D341Med (cell line): ENCODE measurements at regions not wholly inside any gene's neighbourhood (a gene's known extent, or its start where the extent isn't known, plus 50 kb on each side); places are given as distances from the start of the nearest gene placed in this dataset.
A peak's percentile ranks its signal among the peaks of the same experiment; 100 is the strongest.
"Not testable (repeated sequence)": the region's sequence is repeated elsewhere in the genome, so short reads cannot be mapped to it uniquely, and the experiment has no call there.

Source experiments
- DNase-seq: peaks from one replicate; pipeline ENCODE4 v3.0.0; 2012; ENCODE audit warnings: low spot score

DNA sequence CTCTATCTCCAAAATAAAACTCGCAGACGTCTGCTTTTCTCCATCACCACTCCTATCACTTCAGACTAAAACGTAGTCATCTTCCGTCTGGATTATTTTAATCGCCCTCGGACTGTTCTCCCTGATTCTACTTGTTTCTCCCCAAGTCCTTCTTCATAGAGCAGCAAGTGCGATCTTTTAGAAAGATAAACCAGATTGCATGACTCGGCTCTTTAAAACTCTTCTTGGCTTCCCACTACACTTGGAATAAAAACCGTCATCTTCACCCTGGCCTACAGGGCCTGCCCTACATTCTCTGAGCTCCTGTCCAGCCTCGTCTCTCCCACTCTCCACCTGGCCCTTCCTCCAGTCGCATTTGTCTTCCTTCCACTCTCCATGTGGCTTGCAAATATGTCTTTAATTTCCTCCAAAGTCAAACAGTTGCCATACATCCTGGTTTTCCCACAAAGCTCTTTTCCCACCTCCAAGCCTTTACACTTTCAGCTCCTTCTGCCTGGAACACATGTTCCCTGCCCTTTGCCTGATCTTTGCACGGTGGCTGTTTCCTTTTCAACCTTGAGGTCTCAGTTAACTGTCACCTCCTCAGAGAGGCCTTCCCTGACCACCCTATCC lies 70.5 kb upstream of the DHX40 start:
- DNase-seq, result no peak

- DNase-seq, result no peak
Measured at GRCh38 chr17:59496178-59496577, 69.2 kb upstream of the DHX40 start.

DNA sequence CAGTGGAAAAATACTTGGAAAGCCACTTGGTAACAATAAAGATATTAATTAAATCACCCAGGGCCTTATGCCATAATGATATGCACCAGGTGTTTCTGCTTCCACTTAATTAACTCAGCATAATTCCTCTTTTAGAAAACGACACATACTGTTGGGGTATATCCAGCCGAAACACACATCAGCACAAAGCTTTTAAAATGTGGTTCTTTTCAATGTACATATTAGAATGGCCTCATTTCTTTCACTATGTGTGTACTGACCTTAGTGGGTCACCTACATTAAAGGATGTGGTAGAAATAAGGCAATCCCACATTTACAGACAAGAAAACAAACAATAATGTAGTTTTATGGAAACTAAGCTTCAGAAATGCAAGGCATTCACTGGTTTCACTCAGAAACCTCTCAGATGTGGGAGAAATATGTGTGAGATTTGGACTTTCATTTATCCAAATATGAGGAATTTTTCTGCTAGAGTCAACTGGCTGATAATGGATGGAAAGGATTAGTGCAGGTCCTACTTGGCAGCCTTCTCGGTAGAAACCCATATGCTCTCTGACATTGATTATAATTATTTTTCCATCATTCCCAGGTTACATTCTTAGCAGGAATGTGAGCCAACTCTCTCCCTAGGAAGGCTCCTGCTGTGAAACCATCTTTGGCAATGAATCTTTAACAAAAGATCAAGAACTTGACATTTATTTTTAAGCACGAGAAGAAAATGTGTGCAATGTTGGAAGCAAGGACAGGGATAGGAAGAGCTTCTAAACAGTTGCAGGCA lies 66.7 kb upstream of the DHX40 start:
- DNase-seq, result no peak

GRCh38 chr17:59500086-59500655 lies 65.2 kb upstream of the DHX40 start:
- DNase-seq, result not testable (repeated sequence)

GRCh38 chr17:59501690-59502089 lies 63.7 kb upstream of the DHX40 start:
- DNase-seq, result no peak

DNA sequence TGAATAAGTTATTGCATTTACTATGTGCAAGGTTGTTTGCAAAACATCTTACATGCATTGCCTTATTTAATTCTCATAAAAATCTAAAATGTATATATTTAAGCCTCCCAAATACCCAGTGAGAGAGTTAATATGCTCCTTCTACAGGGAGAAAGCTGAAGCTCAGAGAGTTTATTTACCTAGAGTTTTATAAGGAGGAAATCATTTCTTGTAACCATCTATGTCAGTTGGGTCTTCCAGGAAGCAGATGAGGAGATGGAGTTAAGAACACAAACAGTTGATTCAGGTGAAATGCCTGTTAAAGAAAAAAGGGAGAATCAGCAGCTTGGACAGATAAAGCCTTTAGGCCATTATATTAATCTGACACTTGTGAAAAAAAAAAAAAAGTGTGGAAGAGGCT lies 62.6 kb upstream of the DHX40 start:
- DNase-seq, result no peak

GRCh38 chr17:59503500-59503899 lies 61.9 kb upstream of the DHX40 start:
- no peak for DNase-seq

DNA sequence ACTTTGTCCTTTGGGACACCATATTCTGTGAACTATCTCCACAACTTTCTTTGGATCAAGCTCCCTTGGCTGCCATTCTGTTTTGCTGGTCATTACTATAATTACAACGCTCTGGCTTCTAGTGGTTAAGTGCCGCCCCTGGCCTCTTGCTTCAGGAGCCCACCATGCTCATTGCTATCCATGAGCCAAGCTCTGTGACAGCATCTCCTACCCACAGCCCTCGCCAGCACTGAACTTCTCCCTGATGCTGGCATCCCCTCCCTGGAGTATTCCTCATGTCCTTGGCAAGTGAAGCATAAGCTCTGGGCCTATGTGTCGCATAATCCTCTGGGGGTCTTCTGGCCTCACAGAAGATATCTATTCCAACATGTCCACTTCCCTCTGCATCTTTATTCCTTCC lies 60.6 kb upstream of the DHX40 start:
- DNase-seq, result no peak

DNA sequence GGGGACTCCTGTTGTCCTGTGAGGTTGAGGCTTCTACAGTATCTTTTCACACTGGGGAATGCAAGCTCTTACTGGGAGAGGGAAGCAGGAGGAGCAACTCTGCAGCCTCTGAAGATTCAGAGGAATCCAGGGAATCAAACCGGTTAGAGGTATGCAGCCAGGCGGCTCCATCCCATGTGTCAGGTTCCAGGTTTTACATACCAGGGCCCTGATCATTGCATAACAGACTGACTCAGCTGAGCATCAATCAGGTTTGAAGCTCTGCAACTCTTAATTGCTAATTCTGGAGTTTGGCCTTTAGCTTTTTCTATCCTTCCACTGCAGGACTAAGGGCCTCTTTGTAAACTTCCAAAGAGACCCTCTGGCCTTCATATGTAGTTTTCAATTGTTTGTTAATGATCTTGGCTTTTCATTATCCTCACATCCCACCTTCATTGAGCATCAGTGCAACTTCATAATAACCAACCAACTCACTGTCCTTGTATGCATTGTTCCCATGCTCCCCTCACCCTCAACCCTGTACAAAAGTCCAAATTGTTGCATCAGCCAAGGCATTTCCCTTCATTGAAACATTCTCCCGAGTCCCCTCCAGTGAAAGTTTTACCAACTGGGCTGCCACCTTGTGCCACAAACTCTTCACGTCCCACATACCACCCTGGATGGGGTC lies 59.7 kb upstream of the DHX40 start:
- DNase-seq, result no peak

DNA sequence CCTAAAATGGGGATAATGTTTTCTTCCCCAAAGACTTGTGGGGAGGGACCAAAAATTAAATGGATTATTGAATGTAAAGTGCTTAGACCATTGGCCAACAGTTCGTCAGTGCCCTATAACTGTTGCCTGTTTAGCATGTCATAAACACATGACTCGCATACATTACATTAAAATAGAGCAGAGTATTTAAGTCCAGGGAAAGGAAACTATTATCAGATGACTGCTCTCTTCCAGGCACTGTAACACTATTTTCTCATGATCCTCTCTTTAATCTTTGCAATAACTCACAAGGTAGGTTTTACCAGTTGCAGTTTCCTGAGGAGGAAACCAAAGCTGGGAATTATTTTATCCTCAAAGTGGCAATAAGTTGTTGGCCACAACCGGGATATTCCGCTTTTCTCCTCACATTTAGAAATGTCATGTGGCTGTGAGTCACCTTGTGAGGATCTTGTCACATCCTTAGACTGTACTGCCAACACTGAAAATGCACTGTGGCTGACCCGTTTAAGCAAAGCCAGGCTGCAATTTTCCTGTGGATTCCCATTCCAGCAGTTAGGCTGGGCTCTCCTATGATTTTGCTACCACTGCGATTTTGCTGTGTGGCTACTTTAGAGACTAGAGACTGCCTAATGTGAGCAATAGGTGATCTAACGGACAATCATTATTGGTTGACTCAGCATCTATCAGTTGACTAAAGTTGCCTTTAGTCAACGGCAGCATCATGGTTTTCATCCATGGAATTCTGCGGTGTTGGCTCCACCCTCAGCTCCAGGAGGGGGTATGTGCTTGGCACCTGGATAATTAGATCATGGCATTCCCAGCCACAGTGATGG lies 58.3 kb upstream of the DHX40 start:
- no peak for DNase-seq

DNA sequence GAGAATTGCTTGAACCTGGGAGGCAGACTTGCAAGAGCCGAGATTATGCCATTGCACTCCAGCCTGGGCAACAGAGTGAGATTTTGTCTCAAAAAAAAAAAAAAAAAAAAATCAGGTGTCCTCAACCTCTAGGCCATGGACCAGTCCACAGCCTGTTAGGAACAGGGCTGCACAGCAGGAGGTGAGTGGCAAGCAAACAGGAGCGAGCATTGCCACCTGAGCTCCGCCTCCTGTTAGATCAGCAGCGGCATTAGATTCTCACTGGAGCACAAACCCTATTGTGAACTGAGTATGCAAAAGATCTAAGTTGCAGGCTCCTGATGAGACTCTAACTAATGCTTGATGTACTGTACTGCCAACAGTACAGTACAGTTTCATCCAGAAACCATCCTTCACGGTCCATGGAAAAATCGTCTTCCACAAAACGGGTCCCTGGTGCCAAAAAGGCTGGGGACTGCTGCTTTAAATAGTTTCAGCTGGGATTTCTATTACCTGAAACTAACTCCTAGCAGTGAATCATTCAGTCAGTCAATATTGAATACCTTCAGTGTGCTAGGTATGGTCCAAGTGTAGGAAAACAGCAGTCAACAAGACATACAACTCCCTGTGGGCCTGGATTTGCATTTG lies 56.3 kb upstream of the DHX40 start:
- DNase-seq, result no peak

- DNase-seq, result no peak
Measured at GRCh38 chr17:59510611-59511010, 54.8 kb upstream of the DHX40 start.

- no peak for DNase-seq
Measured at GRCh38 chr17:59511726-59512125, 53.7 kb upstream of the DHX40 start.

DNA sequence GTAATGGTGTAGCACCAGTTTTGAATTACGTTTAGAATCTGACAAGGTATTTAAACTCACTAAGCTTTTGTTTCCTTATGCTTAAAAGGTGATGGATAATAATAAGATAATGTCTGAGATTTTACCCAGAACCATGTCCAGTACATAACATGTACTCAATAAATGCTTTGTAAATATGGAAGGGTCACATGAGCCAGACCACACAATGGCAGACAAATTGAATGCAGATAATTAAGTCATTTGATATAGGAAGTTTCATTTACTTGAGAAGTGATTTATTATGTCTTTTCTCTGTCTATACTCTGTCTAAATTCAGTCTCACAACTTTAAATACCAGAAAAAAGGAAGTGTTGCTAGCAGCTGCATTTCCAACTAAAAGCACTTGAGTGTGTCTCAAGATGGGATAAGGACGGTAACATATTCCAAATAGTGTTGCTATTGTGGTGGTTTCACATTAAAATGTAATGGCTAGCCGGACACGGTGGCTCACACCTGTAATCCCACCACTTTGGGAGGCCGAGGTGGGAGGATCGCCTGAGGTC lies 52.5 kb upstream of the DHX40 start:
- DNase-seq, result no peak

DNA sequence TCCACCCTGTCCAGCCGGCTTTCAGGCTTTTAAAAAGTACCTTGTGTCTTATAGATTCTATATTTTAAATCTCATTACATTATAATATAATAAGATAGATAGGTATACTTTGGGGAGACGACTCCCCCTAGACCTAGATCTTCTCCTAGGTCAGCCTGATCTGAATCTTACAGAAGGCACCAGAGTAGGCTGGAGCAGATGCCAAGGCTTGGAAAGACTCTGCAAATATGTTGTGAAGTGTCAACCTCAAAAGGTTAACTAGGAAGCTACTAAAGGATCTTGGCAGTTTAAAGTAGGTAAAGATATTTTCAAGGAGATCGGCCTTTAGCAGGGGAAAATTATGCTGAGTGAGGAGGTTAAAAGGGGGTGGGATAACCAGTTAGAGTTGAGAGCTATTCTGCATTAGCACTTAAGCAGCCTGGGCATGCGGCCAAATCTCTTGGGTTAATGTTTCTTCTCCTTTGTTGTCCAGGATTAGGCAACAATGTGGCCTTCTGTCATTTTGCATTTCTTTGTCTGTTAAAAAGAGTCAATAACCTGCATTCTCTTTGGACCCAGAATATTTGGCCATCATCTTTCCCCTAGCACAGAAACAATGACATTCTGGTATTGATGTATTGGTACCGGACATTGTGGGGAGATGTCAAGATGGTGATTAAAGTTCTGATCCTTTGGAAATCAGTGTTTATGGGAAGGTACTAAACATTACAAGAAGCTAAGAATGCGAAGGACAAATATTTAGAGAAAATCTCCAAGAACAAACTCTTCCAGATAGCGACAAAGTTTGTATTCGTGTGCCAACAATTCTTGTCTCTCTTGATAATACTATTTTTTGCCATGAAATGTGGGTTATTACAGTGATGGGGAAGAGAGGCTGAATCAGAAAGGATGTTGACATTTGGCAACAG lies 51.2 kb upstream of the DHX40 start:
- DNase-seq, result peak; percentile 83
